GM21717 (cell line): ENCODE measurements at regions not wholly inside any gene's neighbourhood (a gene's known extent, or its start where the extent isn't known, plus 50 kb on each side); places are given as distances from the start of the nearest gene placed in this dataset.
"Not testable (repeated sequence)": the region's sequence is repeated elsewhere in the genome, so short reads cannot be mapped to it uniquely, and the experiment has no call there.

Experiments
- ATAC-seq: cut with Tn5 transposase; IDR thresholded peaks from one replicate; pipeline ENCODE4 v1.9.1; 2021; ENCODE audit warnings: mild to moderate bottlenecking, moderate library complexity; ENCODE audit not compliant: unreplicated experiment

- ATAC-seq: no peak
Observed at GRCh38 chr3:62926494-62926893, 51.3 kb upstream of the CADPS start.

DNA sequence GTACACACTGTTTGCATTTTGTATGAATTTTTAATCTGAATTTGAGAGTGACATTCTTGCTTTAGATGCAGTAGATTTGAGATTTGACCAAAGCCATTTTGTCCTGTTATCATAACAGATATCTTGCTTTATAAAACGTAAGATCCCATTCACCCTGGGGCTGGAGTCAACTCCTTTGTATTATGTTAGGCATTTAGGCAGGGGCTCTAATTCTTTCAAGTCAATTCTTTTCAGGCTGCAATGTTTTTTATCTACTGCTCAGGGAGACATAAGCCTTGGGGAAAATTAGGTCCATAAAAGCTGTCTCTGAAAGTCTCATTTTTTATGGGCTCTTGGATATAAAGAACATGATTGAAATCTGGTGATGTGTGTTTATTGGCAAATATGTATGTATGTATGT, 53.0 kb upstream of the CADPS start:
- ATAC-seq: no peak

DNA sequence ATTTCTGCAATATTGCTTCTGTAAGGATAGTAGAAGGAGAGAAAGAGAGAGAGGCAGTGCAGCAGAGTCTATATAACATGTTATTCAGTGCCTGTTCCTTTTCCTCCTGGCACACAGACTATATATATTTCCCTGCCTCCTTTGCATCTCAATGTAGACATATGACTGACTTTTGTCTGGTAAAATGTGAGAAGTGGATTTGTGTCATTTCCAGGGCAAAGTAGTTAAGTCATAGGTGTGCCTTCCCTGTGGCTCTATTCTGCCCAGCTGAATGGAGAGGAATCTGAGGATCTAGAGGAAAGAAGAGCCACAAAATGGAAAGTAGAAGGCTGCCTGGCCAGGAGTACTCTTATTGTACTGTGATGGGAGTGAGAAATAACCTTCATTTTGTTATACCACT, 54.6 kb upstream of the CADPS start:
- ATAC-seq: no peak

DNA sequence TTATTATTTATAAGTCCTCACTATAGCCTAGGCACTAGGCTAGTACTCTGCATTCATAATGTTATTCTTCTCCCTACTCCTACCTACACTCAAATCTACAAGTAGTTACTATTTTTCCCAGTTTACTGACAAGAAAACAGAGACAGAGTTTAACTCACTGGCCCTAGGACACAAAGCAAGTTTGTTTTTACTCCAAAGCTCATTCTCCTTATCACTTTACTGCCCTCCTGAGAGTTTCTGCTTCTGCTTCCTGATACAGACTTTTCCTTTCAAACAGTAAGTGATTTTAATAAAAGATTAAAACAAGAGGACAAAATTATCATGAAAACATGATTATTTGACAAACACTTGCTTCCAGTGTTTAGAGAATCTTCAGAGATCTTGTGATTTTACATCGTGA, 60.6 kb upstream of the CADPS start:
- ATAC-seq: no peak

GRCh38 chr3:62936626-62937254, 61.5 kb upstream of the CADPS start:
- ATAC-seq: no peak

DNA sequence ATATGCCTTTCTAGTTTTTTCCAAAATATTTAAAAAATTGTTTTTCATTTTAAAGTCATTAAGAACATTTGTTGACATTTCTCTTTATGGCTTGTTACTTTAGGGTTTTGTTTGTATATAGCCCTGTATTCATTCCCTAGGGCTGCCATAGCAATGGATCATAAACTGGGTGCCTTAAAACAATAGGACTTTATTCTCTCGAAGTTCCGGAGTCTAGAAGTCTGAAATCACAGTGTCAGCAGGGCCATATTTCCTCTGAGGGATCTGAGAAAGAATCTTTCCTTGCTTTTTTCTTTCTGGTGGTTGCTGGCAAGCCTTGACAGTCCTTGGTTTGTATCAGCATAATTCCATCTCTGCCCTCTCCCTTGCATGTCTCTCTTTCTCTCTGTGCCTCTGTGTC, 63.4 kb upstream of the CADPS start:
- no peak for ATAC-seq

GRCh38 chr3:62939707-62940106, 64.5 kb upstream of the CADPS start:
- no peak for ATAC-seq

DNA sequence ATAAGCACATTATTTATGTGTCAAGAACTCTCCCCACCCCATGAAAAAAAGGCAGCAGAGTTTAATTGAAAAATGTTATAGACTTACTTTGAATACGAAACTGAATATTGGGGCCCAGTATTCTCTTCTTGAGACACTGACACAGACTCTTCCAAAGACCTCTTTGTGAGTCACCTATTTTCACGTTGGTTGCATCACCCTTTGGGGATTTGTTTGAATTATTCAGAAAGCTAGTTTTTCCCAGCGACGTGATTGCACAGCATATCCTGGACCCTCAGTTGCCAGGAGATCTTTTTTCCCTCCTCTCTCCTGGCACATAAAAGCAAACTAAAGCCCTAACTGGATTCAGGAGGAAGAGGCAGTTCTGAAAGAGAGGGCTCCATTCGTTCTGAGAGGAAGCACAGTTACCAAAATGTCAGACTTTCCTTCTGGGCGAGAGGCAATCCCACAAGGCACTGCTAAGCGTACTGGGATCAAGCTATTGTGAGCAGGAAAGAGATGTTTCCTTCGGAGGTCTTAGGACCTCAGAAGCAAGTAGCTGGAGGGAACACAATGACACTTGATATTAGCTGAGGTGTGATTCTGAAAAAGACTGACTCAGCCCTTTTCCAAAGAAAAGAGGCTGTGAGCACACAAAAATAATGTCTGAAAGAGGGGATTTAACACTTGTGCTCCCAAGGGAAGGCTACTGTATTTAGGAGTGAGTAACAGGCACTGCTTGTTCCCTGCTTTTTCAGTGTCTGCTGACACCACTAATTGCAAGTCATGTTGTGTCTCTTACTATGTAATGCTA, 65.8 kb upstream of the CADPS start:
- ATAC-seq: no peak

DNA sequence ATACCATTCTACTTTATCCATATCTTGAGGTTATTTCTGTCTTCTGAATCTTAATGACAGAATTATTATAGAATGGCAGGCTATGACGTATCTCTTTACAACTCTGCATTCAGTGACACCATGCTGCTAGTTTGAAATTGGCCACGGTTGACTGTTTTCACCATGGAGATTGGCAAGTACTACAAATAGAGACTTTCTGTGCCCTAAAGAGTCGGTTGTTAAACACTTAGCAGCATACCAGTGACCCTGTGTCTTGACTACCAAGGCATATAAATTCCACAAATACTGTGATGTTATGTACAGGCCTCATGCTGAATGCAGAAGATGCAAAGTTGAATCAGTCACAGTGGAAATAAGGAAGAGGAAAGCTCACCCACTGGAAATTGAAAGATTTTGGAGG, 67.0 kb upstream of the CADPS start:
- no peak for ATAC-seq

- ATAC-seq: no peak
Observed at GRCh38 chr3:62942764-62943163, 67.5 kb upstream of the CADPS start.

GRCh38 chr3:62948921-62949320, 73.7 kb upstream of the CADPS start:
- ATAC-seq: no peak

DNA sequence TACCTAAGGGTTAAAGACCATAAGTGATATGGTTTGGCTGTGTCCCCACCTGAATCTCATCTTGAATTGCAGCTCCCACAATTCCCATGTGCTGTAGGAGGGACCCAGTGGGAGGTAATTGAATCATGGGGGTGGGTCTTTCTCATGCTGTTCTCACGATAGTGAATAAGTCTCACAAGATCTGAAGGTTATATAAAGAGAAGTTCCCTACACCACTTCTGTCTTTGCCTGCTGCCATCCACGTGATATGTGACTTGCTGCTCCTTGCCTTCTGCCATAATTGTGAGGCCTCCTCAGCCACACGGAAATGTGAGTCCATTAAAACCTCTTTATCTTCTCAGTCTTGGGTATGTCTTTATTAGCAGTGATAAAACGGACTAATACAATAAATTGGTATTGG, 75.0 kb upstream of the CADPS start:
- no peak for ATAC-seq

DNA sequence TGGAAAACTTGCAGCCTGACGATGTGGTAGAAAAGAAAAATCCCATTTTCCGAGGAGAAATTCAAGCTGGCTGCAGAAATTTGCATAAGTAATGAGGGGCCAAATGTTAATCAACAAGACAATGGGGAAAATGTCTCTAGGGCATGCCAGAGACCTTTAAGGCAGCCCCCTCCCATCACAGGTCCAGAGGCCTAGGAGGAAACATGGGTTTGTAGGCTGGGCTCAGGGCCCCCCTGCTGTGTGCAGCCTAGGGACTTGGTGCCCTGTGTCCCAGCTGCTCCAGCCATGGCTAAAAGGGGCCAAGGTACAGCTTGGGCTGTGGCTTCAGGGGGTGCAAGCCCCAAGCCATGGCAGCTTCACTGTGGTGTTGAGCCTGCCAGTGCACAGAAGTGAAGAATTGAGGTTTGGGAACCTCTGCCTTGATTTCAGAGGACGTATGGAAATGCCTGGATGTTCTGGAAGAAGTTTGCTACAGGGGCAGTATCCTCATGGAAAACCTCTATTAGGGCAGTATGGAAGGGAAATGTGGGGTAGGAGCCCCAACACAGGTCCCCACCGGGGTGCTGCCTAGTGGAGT, 75.9 kb upstream of the CADPS start:
- no peak for ATAC-seq

- not testable (repeated sequence) for ATAC-seq
Observed at GRCh38 chr3:62951880-62952279, 76.7 kb upstream of the CADPS start.

- peak; percentile 92 for ATAC-seq
Observed at GRCh38 chr3:62954580-62954979, 79.4 kb upstream of the CADPS start.

DNA sequence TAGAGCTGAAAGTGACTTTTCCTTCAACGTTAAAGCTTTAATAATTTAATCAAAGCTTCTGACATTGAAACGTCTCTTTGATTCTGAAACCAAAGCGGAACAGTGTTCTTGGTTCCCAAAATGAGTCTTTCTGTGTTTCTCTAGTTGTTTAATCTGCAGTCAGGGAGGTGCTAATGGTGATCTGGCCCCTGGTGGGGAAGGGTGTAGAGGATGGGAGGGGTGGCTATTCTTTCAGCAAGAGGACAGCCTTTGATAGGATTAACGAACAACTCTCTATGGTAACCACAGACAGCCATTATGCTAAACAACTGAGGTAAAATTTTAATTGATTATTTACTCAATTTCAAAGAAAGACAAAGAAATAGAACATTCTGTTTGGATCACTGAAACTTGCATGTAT, 79.9 kb upstream of the CADPS start:
- ATAC-seq: no peak

GRCh38 chr3:62956411-62956810, 81.2 kb upstream of the CADPS start:
- no peak for ATAC-seq

- ATAC-seq: no peak
Observed at GRCh38 chr3:62961874-62962556, 86.8 kb upstream of the CADPS start.

- ATAC-seq: no peak
Observed at GRCh38 chr3:62962714-62963113, 87.5 kb upstream of the CADPS start.

GRCh38 chr3:62965311-62965710, 90.1 kb upstream of the CADPS start:
- ATAC-seq: no peak

GRCh38 chr3:62968128-62968527, 92.9 kb upstream of the CADPS start:
- no peak for ATAC-seq

DNA sequence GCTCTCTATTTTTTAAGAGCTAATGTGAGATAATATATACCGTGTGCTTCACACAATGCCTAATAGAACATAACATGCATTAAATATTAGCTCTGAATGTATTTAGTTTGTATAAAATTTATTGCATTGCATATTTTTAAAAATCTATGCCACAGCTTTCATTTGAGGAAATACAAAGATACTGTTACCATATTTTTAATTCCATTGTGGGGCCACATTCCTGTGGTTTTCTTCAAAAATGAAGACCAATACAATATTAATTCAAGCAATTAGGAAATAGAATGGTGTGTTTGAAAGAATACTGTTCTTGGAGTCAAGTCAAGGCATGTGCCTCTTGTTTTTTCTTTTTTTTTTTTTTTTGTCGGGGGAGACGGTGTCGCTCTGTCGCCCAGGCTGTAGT, 95.4 kb upstream of the CADPS start:
- ATAC-seq: no peak
